Naive thymus-derived CD8-positive, alpha-beta T cell (primary cell): ENCODE measurements at regions not wholly inside any gene's neighbourhood (a gene's known extent, or its start where the extent isn't known, plus 50 kb on each side); places are given as distances from the start of the nearest gene placed in this dataset.

Source experiments
- ATAC-seq, 2 donors: fragments of 150-1000 bp; cut with Tn5 transposase in 1 of 2; sonication (Bioruptor Pico), chemical (Tn5 transposase) in 1 of 2; 1 replicate in 1 of 2; 2 replicates in 1 of 2; pipeline ENCODE4 v1.10.0; 2021; ENCODE audit warnings: mild to moderate bottlenecking in 2 of 2, moderate library complexity in 2 of 2
- POLR2A ChIA-PET: fragments of 350-600 bp; sonication (Branson Sonifier 250); formaldehyde crosslinking; loops from one replicate; lab custom pipeline; 2021; ENCODE audit warnings: antibody characterized with exemption; lab: Charles Lee
- DNase-seq, 10 donors: peaks; one replicate each; pipeline versions ENCODE4 v3.0.0 to v3.0.0-alpha.2; 2020 to 2022
- H3K27ac Mint-ChIP-seq, 10 donors: one replicate each; pipeline ENCODE4 v1.8.0; 2020 to 2022; ENCODE audit warnings: mild to moderate bottlenecking in 10 of 10, mixed read lengths in 10 of 10, moderate library complexity in 4 of 10, inconsistent platforms in 1 of 10
- H3K27me3 Mint-ChIP-seq, 5 donors: one replicate each; pipeline ENCODE4 v1.8.0; 2021 to 2022; ENCODE audit warnings: mixed read lengths in 5 of 5
- H3K36me3 Mint-ChIP-seq, 3 donors: one replicate each; pipeline ENCODE4 v1.8.0; 2020 to 2022; ENCODE audit warnings: mixed read lengths in 3 of 3, mild to moderate bottlenecking in 2 of 3, inconsistent platforms in 1 of 3
- H3K4me1 Mint-ChIP-seq, 4 donors: one replicate each; pipeline ENCODE4 v1.8.0; 2021 to 2022; ENCODE audit warnings: mixed read lengths in 4 of 4
- H3K4me3 Mint-ChIP-seq, 10 donors: one replicate each; pipeline ENCODE4 v1.8.0; 2020 to 2022; ENCODE audit warnings: mild to moderate bottlenecking in 10 of 10, mixed read lengths in 10 of 10, moderate library complexity in 6 of 10, inconsistent platforms in 1 of 10
- H3K9me3 Mint-ChIP-seq, 9 donors: one replicate each; pipeline ENCODE4 v1.8.0; 2020 to 2022; ENCODE audit warnings: mixed read lengths in 9 of 9, mild to moderate bottlenecking in 3 of 9, inconsistent platforms in 1 of 9, moderate library complexity in 1 of 9

DNA sequence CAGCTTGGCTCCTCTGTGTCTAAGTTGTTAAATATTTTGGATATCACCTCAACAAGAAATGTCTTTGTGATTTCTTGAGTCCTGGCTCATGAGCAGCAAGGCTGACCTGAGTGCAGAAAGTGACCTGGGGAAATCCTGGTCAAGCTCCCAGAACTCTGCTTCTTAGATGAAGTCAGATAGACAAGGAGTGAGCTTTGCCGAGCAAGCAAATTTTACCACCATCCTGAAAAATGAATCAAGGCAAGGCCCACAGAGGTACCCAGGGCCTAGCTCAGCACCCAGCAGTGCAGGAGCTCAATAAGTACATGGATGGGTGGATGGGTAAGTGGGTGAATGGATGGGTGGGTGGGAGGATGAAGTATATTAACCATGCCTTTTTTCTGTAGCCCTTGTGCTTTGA lies 291.8 kb downstream of the UACA start:
- no peak overlapping the region for H3K4me3 Mint-ChIP-seq
- peaks cover 0 to 16% (median 7%) of the 10 kb centered on the region in 5 donors for H3K27me3 Mint-ChIP-seq
- peaks cover 17 to 32% (median 26%) of the 10 kb centered on the region in 4 donors for H3K4me1 Mint-ChIP-seq
- no peak for ATAC-seq
- peak in 1 of 10 donors; percentile 13 for DNase-seq
- H3K27ac Mint-ChIP-seq, result no peak overlapping the region
- H3K36me3 Mint-ChIP-seq, result no peaks in the 10 kb centered on the region
- no peaks in the 10 kb centered on the region for H3K9me3 Mint-ChIP-seq
- POLR2A ChIA-PET, result interaction anchor here (0.6 kb wide), 1 partner anchor 953 kb away, joined by 3 read pairs; no protein-coding TSS in a partner anchor

DNA sequence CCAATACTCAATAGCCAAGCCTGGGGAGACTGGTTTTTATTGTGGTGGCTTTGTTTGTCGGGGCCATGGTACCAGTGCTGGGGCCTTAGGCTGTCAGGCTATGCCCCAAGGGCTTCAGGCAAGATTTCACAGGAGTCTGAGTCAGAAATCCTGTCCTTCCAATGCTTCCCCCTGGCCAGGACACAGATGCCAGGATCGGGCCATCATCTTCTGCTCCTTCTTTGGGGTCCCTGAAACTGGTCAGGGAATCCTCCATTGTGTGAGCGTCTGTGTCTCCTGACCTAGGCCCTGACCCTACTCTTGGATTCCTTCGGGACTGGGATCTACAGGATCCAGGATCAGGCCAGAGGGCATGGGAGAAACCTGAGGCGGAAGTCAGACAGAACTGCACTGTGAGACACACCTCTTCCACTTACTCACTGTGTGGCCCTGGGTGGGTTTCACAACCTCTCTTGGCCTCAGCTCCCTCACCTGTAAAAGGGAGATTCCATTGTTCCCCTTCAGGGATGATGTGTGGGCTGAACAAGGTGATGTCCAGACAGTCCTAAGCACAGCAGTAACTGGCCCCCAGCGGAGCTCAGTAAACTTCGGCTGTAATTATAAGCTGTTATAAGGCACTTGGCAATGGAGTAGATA lies 292.7 kb downstream of the UACA start:
- DNase-seq (peak in 1 of 10 donors; percentile 28), ATAC-seq (no peak)
- POLR2A ChIA-PET, result no interaction called here
- H3K27me3 Mint-ChIP-seq, result peaks cover 0 to 13% (median 6%) of the 10 kb centered on the region in 5 donors
- H3K4me3 Mint-ChIP-seq, result no peak overlapping the region
- H3K4me1 Mint-ChIP-seq, result peaks cover 13 to 26% (median 21%) of the 10 kb centered on the region in 4 donors
- H3K9me3 Mint-ChIP-seq, result no peaks in the 10 kb centered on the region
- peak overlapping the region in 1 of 10 donors; percentile 44 for H3K27ac Mint-ChIP-seq
- no peaks in the 10 kb centered on the region for H3K36me3 Mint-ChIP-seq

DNA sequence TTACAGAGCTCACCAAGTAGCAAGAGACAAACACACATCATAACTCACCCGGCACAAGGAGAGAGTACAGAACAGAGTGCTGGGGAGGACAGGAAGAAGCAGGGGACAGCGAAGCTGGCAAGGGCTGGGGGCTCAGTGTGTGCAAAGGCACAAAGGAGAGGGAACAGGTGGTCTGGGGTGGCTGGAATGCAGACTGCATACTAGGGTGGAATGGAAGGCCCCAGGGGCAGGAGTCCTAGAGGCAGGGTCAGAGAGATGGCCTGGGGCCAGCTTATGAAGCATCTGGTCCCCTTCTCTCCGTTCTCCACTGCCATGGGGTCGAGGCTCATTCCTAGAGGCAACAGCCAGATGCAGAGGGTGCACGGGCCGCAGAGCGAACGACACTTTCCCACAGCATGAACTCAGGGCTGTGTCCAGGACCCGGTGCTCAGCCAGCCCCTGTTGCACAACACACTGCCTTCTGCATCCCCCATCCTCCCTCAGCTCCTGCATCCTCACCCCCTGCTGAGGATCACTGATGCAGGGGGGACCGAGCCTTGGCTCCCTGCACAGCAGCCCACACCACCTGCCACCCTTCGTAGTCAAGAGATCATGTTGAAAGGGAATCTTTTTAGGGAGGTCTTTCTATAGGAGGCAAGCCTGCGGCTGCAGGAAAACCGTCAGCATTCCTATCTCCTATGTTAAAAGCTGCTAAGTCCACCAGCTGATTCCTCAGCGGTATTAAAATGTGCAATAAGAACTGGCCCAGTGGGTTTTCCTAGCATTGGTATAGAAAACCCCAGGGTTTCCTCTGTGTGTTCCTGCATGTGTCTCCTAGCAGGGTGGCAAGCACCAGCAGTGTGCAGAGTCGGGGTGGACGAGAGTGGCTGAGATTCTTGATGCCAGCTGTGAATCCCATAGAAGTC lies 293.5 kb downstream of the UACA start:
- peak in 1 of 10 donors; percentile 52 for DNase-seq
- POLR2A ChIA-PET, result no interaction called here
- H3K36me3 Mint-ChIP-seq, result no peaks in the 10 kb centered on the region

DNA sequence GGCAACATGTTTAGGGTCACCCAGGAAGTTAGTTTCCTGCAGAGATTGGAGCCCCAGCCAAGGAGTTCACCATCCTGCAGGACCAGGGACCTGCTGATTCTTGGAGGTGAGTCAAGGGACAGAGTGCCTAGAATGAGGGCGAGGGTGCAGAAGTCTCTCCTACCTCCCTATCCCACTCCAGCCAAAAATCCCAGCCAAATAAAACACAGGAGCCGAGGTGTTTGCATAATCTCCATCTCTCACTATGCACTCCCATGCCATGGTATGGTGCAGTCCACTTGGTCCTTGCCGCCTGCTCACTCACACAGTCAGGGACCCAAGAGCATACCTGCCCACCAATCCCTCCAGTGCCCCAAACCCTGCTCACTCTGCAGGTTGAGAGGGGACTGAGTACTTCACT lies 294.2 kb downstream of the UACA start:
- peak overlapping the region in 1 of 10 donors; percentile 35 for H3K27ac Mint-ChIP-seq
- DNase-seq, result no peak
- ATAC-seq, result no peak
- peaks cover 5 to 11% (median 9%) of the 10 kb centered on the region in 4 donors for H3K4me1 Mint-ChIP-seq
- no peak overlapping the region for H3K4me3 Mint-ChIP-seq
- H3K9me3 Mint-ChIP-seq, result no peaks in the 10 kb centered on the region
- POLR2A ChIA-PET, result no interaction called here
- peaks cover 0 to 12% (median 6%) of the 10 kb centered on the region in 5 donors for H3K27me3 Mint-ChIP-seq
- H3K36me3 Mint-ChIP-seq, result no peaks in the 10 kb centered on the region

More for the DNA sequence above, 293.5 kb downstream of the UACA start:
- ATAC-seq, result no peak
- Mint-ChIP-seq H3K27me3 (peaks cover 0 to 12% (median 6%) of the 10 kb centered on the region in 5 donors), H3K9me3 (no peaks in the 10 kb centered on the region), H3K27ac (peak overlapping the region in 1 of 10 donors; percentile 35), H3K4me1 (peaks cover 10 to 18% (median 13%) of the 10 kb centered on the region in 4 donors), H3K4me3 (no peak overlapping the region)

DNA sequence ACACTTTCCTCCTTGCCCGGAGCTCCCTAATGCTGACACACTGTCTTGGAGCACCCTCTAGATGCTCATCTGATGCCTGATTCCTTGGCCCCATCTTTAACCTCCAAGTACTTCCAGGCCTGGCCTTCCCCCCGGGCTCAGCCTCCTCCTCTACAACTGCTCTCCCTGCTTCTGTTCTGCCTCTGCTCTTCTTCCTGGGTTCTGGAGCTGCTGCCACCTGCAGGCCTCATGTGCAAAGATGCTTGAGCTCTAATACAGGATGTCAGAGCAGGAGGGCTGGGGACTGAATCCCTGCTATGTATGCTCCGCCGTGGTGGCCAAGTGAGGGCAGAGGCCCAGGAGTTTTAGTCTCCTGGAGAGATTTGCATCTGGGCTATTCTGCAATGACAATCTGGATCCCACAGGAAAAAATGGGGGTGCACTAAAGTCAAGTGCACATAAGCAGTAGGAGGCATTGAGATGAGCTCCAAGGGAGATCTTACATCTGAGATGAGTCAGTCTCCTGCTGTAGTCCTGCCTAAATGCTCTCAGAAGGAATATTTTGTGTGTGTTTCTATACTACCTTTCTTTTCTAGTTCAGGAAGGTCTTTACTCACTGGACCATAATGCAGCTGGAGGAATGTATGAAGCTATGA lies 296.3 kb downstream of the UACA start:
- H3K9me3 Mint-ChIP-seq, result no peaks in the 10 kb centered on the region
- H3K4me3 Mint-ChIP-seq, result no peak overlapping the region
- DNase-seq, result peak in 7 of 10 donors; percentile 35 to 77 (median 51)
- ATAC-seq, result peak; percentile 92 to 94
- no peak overlapping the region for H3K27ac Mint-ChIP-seq
- no peaks in the 10 kb centered on the region for H3K36me3 Mint-ChIP-seq
- peaks cover 0 to 12% (median 4%) of the 10 kb centered on the region in 5 donors for H3K27me3 Mint-ChIP-seq
- H3K4me1 Mint-ChIP-seq, result peaks cover 5 to 10% (median 7%) of the 10 kb centered on the region in 4 donors
- POLR2A ChIA-PET, result interaction anchor here (0.6 to 0.7 kb wide), 2 partner anchors 33 to 367 kb away, joined by 3 read pairs; no protein-coding TSS in a partner anchor

DNA sequence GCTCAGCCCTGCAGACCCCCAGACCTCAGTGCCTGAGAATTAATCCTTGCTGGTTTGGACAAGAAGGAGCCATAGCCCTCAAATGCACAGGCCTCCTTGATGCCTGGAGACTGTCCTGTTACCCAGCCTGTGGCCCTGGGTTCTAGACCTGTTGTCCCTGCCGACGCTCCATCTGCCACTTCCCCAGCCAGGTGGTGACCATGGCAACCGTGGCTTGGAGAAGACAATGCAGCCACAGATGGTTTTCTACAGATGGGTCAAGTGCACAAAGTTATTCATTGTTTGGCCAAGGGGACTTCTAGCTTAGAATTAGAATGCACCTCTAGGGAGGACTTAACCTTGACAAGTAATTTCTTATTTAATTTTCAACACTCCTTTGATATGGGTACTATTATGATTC lies 297.1 kb downstream of the UACA start:
- DNase-seq (peak in 1 of 10 donors; percentile 38), ATAC-seq (no peak)
- H3K27me3 Mint-ChIP-seq, result peaks cover 0 to 16% (median 9%) of the 10 kb centered on the region in 5 donors
- H3K9me3 Mint-ChIP-seq, result no peaks in the 10 kb centered on the region
- no peaks in the 10 kb centered on the region for H3K36me3 Mint-ChIP-seq
- peaks cover 5 to 10% (median 7%) of the 10 kb centered on the region in 4 donors for H3K4me1 Mint-ChIP-seq
- POLR2A ChIA-PET, result interaction anchor here (0.6 kb wide), 1 partner anchor 32 kb away, joined by 3 read pairs; no protein-coding TSS in a partner anchor
- H3K4me3 Mint-ChIP-seq, result no peak overlapping the region
- peak overlapping the region in 1 of 10 donors; percentile 44 for H3K27ac Mint-ChIP-seq

DNA sequence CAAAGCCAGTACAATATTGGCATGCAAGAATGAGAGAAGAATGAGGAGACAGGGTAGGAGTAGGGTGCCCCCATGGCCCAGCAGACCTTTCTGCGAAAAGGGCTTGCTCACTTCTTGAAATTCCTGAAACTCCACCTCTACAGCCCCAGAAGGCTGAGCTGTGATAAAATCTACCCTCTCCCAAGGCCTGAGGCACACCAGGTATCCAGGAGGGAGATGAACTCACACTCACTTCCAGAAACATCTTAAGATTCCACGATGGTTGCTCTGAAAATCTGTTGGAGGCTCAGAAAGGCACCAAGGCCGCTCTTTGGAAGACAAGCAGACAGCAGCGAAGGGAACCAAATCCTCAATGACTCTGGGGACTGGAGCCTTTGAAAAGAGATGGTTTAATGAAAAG lies 297.5 kb downstream of the UACA start:
- Mint-ChIP-seq H3K9me3 (no peaks in the 10 kb centered on the region), H3K4me1 (peaks cover 5 to 10% (median 7%) of the 10 kb centered on the region in 4 donors), H3K36me3 (no peaks in the 10 kb centered on the region), H3K27ac (no peak overlapping the region), H3K27me3 (peaks cover 0 to 16% (median 11%) of the 10 kb centered on the region in 5 donors), H3K4me3 (no peak overlapping the region)
- no peak for ATAC-seq
- POLR2A ChIA-PET, result no interaction called here
- DNase-seq, result peak in 1 of 10 donors; percentile 6

DNA sequence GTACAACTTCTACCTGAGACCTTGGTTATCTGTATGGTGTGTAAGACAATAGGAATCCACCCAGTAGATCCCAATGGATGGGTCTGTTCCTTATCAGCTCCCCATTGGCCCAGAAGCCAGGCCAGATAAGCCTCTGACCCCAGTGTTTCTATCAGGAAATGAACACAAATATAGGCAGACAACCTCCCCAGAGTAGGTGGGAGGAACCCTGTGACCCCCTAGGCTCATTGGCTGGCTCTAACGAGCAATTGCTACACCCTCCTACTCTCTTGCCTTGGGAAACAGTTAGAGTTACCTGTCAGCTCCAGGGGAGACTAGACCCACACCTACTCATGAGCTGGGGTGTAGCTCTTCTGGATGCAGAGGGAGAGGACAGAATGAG lies 299.9 kb downstream of the UACA start:
- peak in 1 of 10 donors; percentile 48 for DNase-seq
- peaks cover 8 to 20% (median 16%) of the 10 kb centered on the region in 4 donors for H3K4me1 Mint-ChIP-seq
- no peak for ATAC-seq
- H3K27ac Mint-ChIP-seq, result no peak overlapping the region
- POLR2A ChIA-PET, result no interaction called here
- peaks cover 0 to 22% (median 10%) of the 10 kb centered on the region in 5 donors for H3K27me3 Mint-ChIP-seq
- H3K36me3 Mint-ChIP-seq, result no peaks in the 10 kb centered on the region
- H3K9me3 Mint-ChIP-seq, result no peaks in the 10 kb centered on the region
- no peak overlapping the region for H3K4me3 Mint-ChIP-seq

DNA sequence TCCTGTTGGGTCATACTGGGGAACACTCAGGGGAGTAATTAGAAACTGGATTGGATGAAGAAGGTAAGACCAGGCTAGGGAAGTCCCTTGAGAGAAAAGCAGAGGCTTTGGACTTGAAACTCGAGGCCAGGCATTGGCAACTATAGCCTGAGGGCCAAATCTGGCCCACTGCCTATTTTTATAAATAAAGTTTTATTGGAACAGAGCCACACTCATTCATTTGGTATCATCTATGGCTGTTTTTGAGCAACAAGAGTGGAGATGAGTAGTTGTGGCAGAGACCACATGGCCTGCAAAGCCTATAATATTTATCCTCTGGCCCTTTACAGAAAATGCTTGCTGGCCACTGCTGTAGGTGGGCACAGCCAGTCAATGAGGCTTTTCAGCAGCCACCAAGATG lies 301.4 kb downstream of the UACA start:
- H3K27ac Mint-ChIP-seq, result no peak overlapping the region
- H3K9me3 Mint-ChIP-seq, result no peaks in the 10 kb centered on the region
- DNase-seq, result peak in 1 of 10 donors; percentile 32
- POLR2A ChIA-PET, result no interaction called here
- peaks cover 0 to 22% (median 9%) of the 10 kb centered on the region in 5 donors for H3K27me3 Mint-ChIP-seq
- H3K4me1 Mint-ChIP-seq, result peaks cover 7 to 18% (median 14%) of the 10 kb centered on the region in 4 donors
- ATAC-seq, result no peak
- H3K36me3 Mint-ChIP-seq, result no peaks in the 10 kb centered on the region
- no peak overlapping the region for H3K4me3 Mint-ChIP-seq

DNA sequence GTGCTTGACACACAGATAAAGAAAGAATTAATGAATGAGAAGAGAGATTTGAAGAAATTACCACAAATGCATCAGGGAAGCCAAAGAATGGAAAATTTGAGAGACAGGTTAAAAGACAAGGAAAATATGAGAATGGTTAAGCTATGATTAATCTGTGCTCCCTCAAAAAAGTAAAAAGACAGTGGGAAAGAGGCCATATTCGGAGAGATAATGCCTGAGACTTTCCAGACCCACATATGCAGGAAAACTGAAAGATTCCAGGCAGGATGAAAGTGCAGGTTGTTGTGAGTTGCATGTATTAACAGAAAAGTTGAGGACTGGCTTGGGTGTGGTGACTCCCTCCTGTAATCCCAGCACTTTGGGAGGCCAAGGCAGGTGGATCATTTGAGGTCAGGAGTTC lies 302.3 kb downstream of the UACA start:
- Mint-ChIP-seq H3K27me3 (peaks cover 0 to 22% (median 8%) of the 10 kb centered on the region in 5 donors), H3K27ac (peak overlapping the region in 2 of 10 donors; percentile 29 to 76), H3K9me3 (no peaks in the 10 kb centered on the region), H3K4me3 (no peak overlapping the region), H3K4me1 (peaks cover 4 to 15% (median 10%) of the 10 kb centered on the region in 4 donors), H3K36me3 (no peaks in the 10 kb centered on the region)
- POLR2A ChIA-PET, result no interaction called here
- no peak for ATAC-seq
- DNase-seq, result no peak

DNA sequence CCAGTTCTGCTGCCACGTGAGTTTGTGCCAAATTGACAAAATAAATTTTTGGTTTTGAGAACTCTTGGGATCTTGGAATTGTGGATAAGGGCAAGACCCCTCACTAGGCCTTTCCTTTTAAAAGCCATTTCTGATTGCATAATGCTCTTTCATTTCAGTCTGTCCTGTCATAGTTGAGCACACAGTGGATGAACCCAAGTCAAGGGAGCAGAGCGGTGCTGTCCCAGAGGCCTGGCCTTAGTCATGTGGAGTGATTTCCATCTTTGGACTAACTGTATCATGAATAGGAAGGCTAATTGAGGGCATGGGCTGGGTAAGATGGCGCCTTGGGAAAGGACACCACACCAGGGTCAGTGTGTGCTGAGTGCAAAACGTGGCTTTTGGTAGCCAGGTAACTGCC lies 304.0 kb downstream of the UACA start:
- H3K36me3 Mint-ChIP-seq, result no peaks in the 10 kb centered on the region
- H3K4me1 Mint-ChIP-seq, result peaks cover 4 to 15% (median 10%) of the 10 kb centered on the region in 4 donors
- peaks cover 0 to 22% (median 8%) of the 10 kb centered on the region in 5 donors for H3K27me3 Mint-ChIP-seq
- no peak overlapping the region for H3K27ac Mint-ChIP-seq
- ATAC-seq (no peak), DNase-seq (peak in 1 of 10 donors; percentile 13)
- no peak overlapping the region for H3K4me3 Mint-ChIP-seq
- H3K9me3 Mint-ChIP-seq, result no peaks in the 10 kb centered on the region
- POLR2A ChIA-PET, result no interaction called here

DNA sequence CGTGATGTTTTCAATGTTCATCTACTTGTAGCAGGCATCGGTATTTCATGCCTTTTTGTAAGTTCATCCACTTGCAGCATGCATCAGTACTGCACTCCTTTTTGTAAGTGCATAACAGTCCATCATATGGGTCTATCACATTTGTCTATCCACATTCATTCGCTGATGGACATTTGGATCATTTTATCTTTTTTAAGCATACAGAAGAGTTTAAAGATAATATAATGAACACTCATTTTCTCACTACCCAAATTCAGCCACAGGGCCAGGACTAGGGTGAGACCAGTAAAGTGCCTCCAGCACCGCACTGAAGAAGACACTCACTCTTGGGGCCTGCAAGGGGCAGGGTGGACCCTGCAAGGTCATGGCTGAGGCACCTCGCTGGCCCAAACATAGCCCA lies 309.6 kb downstream of the UACA start:
- DNase-seq (no peak), ATAC-seq (no peak)
- H3K4me3 Mint-ChIP-seq, result peak overlapping the region in 2 of 10 donors; percentile 26 to 28
- H3K27ac Mint-ChIP-seq, result no peak overlapping the region
- POLR2A ChIA-PET, result no interaction called here
- peaks cover 0 to 4% (median 0%) of the 10 kb centered on the region in 5 donors for H3K27me3 Mint-ChIP-seq
- no peaks in the 10 kb centered on the region for H3K9me3 Mint-ChIP-seq
- no peaks in the 10 kb centered on the region for H3K36me3 Mint-ChIP-seq
- H3K4me1 Mint-ChIP-seq, result peaks cover 18 to 35% (median 29%) of the 10 kb centered on the region in 4 donors
